Stimulated activated effector memory CD8-positive, alpha-beta T cell treated with anti-CD3 and anti-CD28 coated beads, Interleukin-12 subunit alpha, Interleukin-12 subunit beta, amount 100 ng/mL, for 72 hours (primary cell): ENCODE measurements at regions not wholly inside any gene's neighbourhood (a gene's known extent, or its start where the extent isn't known, plus 50 kb on each side); places are given as distances from the start of the nearest gene placed in this dataset.
"Not testable (repeated sequence)": the region's sequence is repeated elsewhere in the genome, so short reads cannot be mapped to it uniquely, and the experiment has no call there.

ENCODE experiments used
- ATAC-seq: fragments of 150-1000 bp; cut with Tn5 transposase; 2 replicates; pipeline ENCODE4 v1.10.0; 2021
- DNase-seq, 2 donors: peaks; one replicate each; pipeline ENCODE4 v3.0.0; 2021 to 2022; ENCODE audit warnings: low spot score in 2 of 2
- H3K27ac Mint-ChIP-seq: one replicate; pipeline ENCODE4 v1.8.0; 2022; ENCODE audit warnings: mild to moderate bottlenecking, mixed read lengths
- H3K36me3 Mint-ChIP-seq: one replicate; pipeline ENCODE4 v1.8.0; 2022; ENCODE audit warnings: mild to moderate bottlenecking, mixed read lengths
- H3K4me1 Mint-ChIP-seq: one replicate; pipeline ENCODE4 v1.8.0; 2022; ENCODE audit warnings: mixed read lengths
- H3K4me3 Mint-ChIP-seq: one replicate; pipeline ENCODE4 v1.8.0; 2022; ENCODE audit warnings: mild to moderate bottlenecking, mixed read lengths
- H3K9me3 Mint-ChIP-seq: one replicate; pipeline ENCODE4 v1.8.0; 2022; ENCODE audit warnings: mixed read lengths

DNA sequence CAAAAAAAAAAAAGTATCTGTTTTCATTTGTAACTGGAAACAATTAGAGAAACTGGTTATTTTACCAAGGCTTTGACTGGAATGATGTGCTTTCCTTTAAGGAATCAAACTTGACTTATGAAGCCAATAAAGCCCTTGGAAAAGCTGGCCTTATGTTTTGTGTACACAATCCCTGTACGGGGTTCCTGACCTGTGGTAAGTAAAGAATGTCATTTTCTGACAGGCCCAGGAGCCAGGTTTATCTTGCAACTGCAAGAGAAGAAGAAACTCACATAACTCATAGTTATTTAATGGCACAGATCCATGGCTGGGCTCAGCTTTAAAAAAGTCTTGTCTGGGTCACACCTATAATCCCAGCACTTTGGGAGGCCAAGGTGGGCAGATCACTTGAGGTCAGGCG lies 235.9 kb upstream of the RAI14 start:
- H3K9me3 Mint-ChIP-seq, H3K4me1 Mint-ChIP-seq, ATAC-seq, H3K4me3 Mint-ChIP-seq, DNase-seq, H3K27ac Mint-ChIP-seq, H3K36me3 Mint-ChIP-seq: not testable (repeated sequence)

- DNase-seq (no peak), ATAC-seq (no peak)
- H3K9me3 Mint-ChIP-seq = no peaks in the 10 kb centered on the region
- no peak overlapping the region for H3K27ac Mint-ChIP-seq
- no peak overlapping the region for H3K4me3 Mint-ChIP-seq
- H3K4me1 Mint-ChIP-seq = no peaks in the 10 kb centered on the region
- H3K36me3 Mint-ChIP-seq = no peaks in the 10 kb centered on the region
These were observed 219.2 kb upstream of the RAI14 start for GRCh38 chr5:34436761-34437501.

DNA sequence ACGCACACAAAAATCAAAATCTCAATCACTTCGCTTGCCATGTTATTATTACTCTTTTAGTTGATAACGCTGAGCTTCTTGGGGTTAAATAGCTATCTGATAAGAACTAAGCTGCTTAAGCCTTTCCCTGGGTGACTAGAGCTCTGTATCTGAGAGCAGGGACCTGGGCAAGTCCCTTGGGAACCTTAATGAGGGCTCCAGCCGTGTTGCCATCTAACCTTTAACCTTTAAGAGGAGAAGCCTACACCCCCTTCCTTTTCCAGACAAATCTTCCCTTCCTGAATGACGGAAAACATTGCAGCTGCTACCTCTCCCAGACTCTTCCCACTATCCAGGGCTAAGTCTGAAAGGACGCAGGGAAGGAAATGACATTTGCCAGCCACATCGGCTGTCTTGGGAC lies 216.5 kb upstream of the RAI14 start:
- H3K4me1 Mint-ChIP-seq = no peaks in the 10 kb centered on the region
- ATAC-seq (no peak), DNase-seq (no peak)
- no peaks in the 10 kb centered on the region for H3K36me3 Mint-ChIP-seq
- no peak overlapping the region for H3K4me3 Mint-ChIP-seq
- no peak overlapping the region for H3K27ac Mint-ChIP-seq
- no peaks in the 10 kb centered on the region for H3K9me3 Mint-ChIP-seq

- H3K4me3 Mint-ChIP-seq, H3K4me1 Mint-ChIP-seq, DNase-seq, H3K9me3 Mint-ChIP-seq, ATAC-seq, H3K36me3 Mint-ChIP-seq, H3K27ac Mint-ChIP-seq: not testable (repeated sequence)
These were observed 214.4 kb upstream of the RAI14 start for GRCh38 chr5:34441767-34442166.

DNA sequence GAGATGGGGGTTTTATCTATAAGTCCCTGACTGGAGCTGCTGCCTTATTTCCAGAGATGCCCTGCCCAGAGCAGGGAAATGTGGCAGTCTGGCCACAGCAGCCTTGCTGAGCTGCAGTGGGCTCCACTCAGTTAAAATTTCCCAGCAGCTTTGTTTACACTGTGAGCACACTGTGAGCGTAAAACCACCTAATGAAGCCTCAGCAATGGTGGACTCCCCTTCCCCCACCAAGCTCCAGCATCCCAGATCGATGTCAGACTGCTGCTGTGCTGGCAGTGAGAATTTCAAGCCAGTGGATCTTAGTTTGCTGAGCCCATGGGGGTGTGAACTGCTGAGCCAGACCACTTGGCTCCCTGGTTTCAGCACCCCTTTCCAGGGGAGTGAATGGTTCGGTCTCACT lies 208.7 kb upstream of the RAI14 start:
- Mint-ChIP-seq H3K4me1 (no peaks in the 10 kb centered on the region), H3K9me3 (no peaks in the 10 kb centered on the region), H3K27ac (no peak overlapping the region), H3K36me3 (no peaks in the 10 kb centered on the region), H3K4me3 (no peak overlapping the region)
- no peak for ATAC-seq
- DNase-seq = no peak

DNA sequence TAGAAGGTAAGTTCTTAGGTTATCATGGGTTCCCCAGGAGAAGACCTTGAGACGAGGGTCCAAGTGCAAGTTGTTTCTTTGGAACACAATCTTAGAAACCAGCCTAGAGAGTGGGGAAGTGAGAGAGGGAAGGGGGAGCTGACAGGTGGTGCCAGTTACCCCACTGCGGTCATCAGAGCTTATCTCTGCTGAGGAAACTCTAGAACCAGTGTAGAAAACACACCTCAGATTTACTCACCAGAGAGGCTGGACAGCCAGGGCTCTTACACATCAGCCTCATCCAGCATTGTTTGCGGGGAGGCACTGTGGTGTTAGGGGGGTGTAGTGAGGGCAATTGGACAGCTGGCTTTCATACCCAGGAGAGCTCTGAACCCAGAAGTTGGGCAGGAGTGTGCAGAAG lies 206.5 kb upstream of the RAI14 start:
- Mint-ChIP-seq H3K4me1 (no peaks in the 10 kb centered on the region), H3K4me3 (no peak overlapping the region), H3K36me3 (no peaks in the 10 kb centered on the region), H3K9me3 (no peaks in the 10 kb centered on the region), H3K27ac (no peak overlapping the region)
- ATAC-seq (no peak), DNase-seq (no peak)

DNA sequence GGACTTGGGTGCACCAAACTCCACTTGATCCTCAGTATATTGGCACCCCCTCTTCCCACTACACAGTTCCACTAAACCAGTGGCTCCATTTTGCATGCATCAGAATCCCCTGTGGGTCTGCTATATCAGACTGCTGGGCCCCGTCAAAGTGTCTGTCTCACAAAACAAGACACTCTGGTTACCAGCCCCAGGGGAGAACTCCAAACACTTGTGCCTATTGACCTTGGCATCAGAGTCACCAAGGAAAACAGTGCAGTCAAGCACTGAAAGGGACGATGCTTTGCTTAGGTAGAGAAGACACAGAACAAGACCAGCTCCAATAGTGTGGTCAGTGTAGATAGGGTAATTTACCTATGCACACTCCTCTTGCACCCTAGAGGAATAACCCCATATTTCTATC lies 205.8 kb upstream of the RAI14 start:
- DNase-seq = no peak
- no peaks in the 10 kb centered on the region for H3K36me3 Mint-ChIP-seq
- ATAC-seq = no peak

DNA sequence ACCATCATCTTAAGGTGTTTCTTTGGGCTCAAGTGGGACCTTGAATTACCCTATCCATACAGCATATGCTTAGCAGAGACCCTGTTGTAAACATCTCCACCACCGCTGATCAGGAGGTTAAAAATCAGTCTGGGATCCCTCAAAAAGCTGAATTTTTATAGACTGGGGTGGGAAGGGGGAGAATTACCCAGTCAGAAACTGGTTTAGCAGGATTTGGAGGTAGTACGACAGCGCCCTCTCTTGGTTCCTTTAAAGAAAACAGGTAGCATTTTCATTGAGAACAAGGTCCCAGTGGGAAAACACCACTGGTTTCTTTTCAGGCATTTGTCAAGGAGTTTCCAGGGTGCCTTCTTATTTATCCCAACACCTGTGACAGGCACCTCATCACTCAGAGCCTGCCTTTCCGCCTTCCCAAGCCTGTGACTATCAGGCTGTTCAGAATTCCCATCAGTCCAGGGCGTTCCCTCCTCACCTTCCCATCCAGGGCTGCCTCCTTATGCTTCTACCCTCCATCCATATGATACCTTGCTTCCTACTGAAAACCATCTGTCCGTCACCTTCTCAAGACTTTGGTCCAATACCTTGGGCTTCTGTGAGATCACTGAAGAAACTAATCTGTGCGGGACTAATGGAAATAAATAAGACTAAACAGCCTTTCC lies 203.8 kb upstream of the RAI14 start:
- Mint-ChIP-seq H3K36me3 (no peaks in the 10 kb centered on the region), H3K4me3 (no peak overlapping the region), H3K4me1 (no peaks in the 10 kb centered on the region), H3K27ac (no peak overlapping the region), H3K9me3 (no peaks in the 10 kb centered on the region)
- no peak for ATAC-seq
- DNase-seq = no peak

More for the DNA sequence above, 205.8 kb upstream of the RAI14 start:
- Mint-ChIP-seq H3K27ac (no peak overlapping the region), H3K4me3 (no peak overlapping the region), H3K9me3 (no peaks in the 10 kb centered on the region), H3K4me1 (no peaks in the 10 kb centered on the region)

GRCh38 chr5:34455098-34455497 lies 201.0 kb upstream of the RAI14 start:
- Mint-ChIP-seq H3K4me1 (no peaks in the 10 kb centered on the region), H3K4me3 (no peak overlapping the region), H3K36me3 (no peaks in the 10 kb centered on the region), H3K9me3 (no peaks in the 10 kb centered on the region), H3K27ac (no peak overlapping the region)
- ATAC-seq (no peak), DNase-seq (no peak)

DNA sequence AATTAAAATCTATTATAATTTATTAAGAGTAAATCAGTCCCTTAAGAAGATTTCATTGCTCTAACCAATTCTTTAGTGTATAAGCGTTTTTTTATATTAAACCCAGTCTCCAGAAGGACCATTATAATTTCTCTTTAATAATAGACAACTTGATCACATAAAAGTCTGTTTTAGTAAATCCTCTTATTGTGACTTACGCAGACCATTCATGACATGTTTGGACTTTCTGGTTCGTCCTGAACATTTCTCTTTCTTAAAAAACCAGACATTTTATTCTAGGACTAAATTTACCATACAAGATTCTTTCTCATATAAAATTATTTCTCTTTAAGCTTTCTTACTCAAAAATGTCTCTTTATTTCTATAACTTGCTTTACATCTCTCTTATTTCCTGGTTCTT lies 196.2 kb upstream of the RAI14 start:
- no peak for ATAC-seq

GRCh38 chr5:34460496-34460895 lies 195.6 kb upstream of the RAI14 start:
- ATAC-seq = no peak
- Mint-ChIP-seq H3K27ac (no peak overlapping the region), H3K4me1 (no peaks in the 10 kb centered on the region), H3K4me3 (no peak overlapping the region), H3K36me3 (no peaks in the 10 kb centered on the region), H3K9me3 (peaks cover 4% of the 10 kb centered on the region)
- no peak for DNase-seq

More for the DNA sequence above, 196.2 kb upstream of the RAI14 start:
- Mint-ChIP-seq H3K36me3 (no peaks in the 10 kb centered on the region), H3K27ac (no peak overlapping the region), H3K4me3 (no peak overlapping the region), H3K9me3 (peaks cover 4% of the 10 kb centered on the region), H3K4me1 (no peaks in the 10 kb centered on the region)
- no peak for DNase-seq

- H3K4me1 Mint-ChIP-seq = no peaks in the 10 kb centered on the region
- no peaks in the 10 kb centered on the region for H3K36me3 Mint-ChIP-seq
- DNase-seq (no peak), ATAC-seq (no peak)
- H3K27ac Mint-ChIP-seq = no peak overlapping the region
- no peak overlapping the region for H3K4me3 Mint-ChIP-seq
- peaks cover 4% of the 10 kb centered on the region for H3K9me3 Mint-ChIP-seq
These were observed 191.3 kb upstream of the RAI14 start for GRCh38 chr5:34464829-34465228.

DNA sequence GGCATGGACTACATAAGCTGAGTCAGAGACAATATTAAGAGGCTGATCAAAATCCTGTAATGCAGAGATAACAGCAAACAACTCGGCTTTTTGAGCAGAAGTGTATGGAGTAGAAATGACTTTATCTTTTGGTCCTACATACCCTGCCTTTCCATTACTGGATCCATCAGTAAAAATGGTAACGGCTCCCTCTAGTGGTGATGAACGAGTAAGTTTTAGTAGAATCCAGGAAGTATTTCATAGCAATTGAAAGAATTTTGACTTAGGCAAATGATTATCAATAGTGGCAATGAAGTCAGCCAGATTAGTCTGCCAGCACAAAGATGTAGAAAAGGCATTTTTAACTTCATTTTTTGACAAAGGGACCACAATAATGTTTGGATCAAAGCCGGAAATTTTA lies 190.8 kb upstream of the RAI14 start:
- not testable (repeated sequence) for H3K4me1 Mint-ChIP-seq, H3K9me3 Mint-ChIP-seq, H3K27ac Mint-ChIP-seq, ATAC-seq, H3K4me3 Mint-ChIP-seq, DNase-seq, H3K36me3 Mint-ChIP-seq

DNA sequence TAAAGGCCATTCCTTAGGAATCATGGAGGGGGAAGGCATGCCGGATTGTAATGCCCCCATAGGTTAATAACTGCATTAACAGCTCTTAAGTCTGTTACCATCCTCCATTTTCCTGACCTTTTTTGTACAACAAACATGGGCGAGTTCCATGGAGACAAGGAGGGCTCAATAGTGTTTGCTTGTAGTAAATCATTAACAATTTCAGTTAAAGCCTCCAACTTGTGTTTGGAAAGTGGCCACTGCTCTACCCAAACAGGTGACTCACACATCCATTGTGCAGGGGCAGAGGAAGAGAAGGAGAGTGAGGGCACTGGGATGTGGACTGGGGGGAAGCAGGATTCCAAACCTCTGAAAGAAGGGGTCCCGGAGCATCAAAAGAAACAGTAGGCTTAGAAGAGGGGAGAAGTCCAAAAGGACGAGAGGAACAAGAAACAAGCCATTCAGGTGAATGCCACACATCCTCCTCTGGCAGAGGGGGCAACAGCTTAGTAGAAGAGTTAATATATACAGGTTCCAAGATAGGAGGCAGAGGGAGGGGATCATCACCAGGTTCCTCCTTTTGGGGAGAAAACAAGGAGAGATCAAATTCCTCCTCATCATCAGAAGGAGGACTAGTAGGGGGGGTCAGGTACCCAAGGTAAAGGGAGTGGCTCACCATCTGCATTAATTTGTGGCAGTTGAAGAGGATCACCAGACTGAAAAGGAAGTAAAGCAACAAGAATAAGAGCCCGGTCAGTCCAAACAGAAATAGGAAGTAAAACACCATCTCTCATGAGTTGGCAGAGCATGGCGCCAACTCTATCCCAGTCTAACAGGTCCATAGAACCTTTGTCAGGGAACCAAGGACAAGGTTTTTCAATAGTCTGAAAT lies 189.4 kb upstream of the RAI14 start:
- not testable (repeated sequence) for ATAC-seq, H3K36me3 Mint-ChIP-seq, H3K27ac Mint-ChIP-seq, H3K9me3 Mint-ChIP-seq, H3K4me1 Mint-ChIP-seq, DNase-seq, H3K4me3 Mint-ChIP-seq

DNA sequence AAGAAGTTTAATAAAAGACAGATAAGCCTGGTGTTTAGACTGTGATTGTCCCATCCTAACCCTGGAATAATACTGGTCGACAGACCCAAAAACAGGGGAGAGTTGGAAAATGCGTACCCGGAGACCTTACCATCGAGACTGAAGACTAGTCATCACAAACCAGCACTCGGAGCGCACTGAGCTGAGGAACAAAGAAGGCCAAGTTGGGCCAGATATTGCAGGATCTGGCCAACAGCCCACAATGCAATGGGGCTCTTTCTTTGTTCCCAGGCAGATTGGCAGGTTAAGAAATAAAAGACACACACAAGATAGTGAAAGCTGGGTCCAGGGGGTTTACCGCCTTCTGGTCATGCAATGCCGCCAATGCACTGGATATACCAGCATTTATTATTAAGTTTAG lies 188.7 kb upstream of the RAI14 start:
- Mint-ChIP-seq H3K27ac (no peak overlapping the region), H3K4me3 (no peak overlapping the region), H3K36me3 (no peaks in the 10 kb centered on the region), H3K9me3 (no peaks in the 10 kb centered on the region), H3K4me1 (no peaks in the 10 kb centered on the region)
- ATAC-seq = no peak
- no peak for DNase-seq

DNA sequence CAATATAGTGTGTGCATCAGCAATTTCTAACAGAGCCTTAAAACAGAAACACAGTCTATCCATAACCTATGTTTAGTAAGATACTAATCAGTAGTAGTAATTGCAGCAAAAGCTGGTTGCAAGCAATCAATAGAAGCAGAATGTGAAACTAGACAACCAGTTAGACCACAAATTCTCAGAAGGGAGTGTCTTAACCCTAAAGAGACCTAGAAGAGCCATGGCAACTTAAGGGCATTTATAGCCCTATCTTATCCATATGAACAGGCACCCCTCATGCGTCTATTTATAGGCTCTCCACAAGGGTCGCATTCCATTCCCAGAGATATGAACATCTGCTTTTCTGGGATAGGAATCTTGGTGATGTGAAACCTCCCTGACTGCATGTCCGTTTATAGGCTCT lies 188.1 kb upstream of the RAI14 start:
- not testable (repeated sequence) for H3K27ac Mint-ChIP-seq, H3K4me3 Mint-ChIP-seq, ATAC-seq, H3K36me3 Mint-ChIP-seq, H3K4me1 Mint-ChIP-seq, DNase-seq, H3K9me3 Mint-ChIP-seq
